Cardiac muscle cell (in vitro differentiated cells and primary cell): ENCODE measurements at regions not wholly inside any gene's neighbourhood (a gene's known extent, or its start where the extent isn't known, plus 50 kb on each side); places are given as distances from the start of the nearest gene placed in this dataset.

Source experiments
- DNase-seq, 2 donors: peaks; one replicate each; pipeline versions ENCODE4 v3.0.0 to v3.0.0-alpha.2; 2010 to 2017; ENCODE audit warnings: low read depth in 1 of 2, low spot score in 1 of 2
- H3K27ac ChIP-seq: fragments of 200-600 bp; sonication (generic); 2 replicates; pipeline ENCODE4 v1.5.1; 2016
- H3K27me3 ChIP-seq: fragments of 200-600 bp; sonication (generic); 2 replicates; pipeline ENCODE4 v1.6.0; 2016; ENCODE audit warnings: control low read depth
- H3K36me3 ChIP-seq: fragments of 200-600 bp; sonication (generic); 2 replicates; pipeline ENCODE4 v1.5.1; 2016; ENCODE audit warnings: control low read depth
- H3K4me1 ChIP-seq: fragments of 200-600 bp; sonication (generic); 2 replicates; pipeline ENCODE4 v1.8.1; 2017; ENCODE audit warnings: low read depth, mild to moderate bottlenecking, mixed run types
- H3K4me3 ChIP-seq: fragments of 200-600 bp; sonication (generic); 2 replicates; pipeline ENCODE4 v1.5.1; 2016; ENCODE audit warnings: mild to moderate bottlenecking
- H3K9me3 ChIP-seq: fragments of 200-600 bp; sonication (generic); 2 replicates; pipeline ENCODE4 v1.5.1; 2017; ENCODE audit warnings: low read depth, mild to moderate bottlenecking, control low read depth
- TF ChIP-seq, protein P1 (sequence below): IDR thresholded peaks from 2 replicates; pipeline ENCODE4 v1.5.1; 2012; ENCODE audit warnings: low read depth, mild to moderate bottlenecking, low read length

GRCh38 chr11:129596351-129596750 is 219.3 kb upstream of the TMEM45B start:
- Histone ChIP-seq H3K4me1 (peaks cover 33% of the 10 kb centered on the region), H3K4me3 (no peak overlapping the region), H3K27me3 (no peaks in the 10 kb centered on the region), H3K9me3 (no peaks in the 10 kb centered on the region), H3K36me3 (no peaks in the 10 kb centered on the region), H3K27ac (no peak overlapping the region)
- no peak for DNase-seq
- TF ChIP-seq, protein P1, sequence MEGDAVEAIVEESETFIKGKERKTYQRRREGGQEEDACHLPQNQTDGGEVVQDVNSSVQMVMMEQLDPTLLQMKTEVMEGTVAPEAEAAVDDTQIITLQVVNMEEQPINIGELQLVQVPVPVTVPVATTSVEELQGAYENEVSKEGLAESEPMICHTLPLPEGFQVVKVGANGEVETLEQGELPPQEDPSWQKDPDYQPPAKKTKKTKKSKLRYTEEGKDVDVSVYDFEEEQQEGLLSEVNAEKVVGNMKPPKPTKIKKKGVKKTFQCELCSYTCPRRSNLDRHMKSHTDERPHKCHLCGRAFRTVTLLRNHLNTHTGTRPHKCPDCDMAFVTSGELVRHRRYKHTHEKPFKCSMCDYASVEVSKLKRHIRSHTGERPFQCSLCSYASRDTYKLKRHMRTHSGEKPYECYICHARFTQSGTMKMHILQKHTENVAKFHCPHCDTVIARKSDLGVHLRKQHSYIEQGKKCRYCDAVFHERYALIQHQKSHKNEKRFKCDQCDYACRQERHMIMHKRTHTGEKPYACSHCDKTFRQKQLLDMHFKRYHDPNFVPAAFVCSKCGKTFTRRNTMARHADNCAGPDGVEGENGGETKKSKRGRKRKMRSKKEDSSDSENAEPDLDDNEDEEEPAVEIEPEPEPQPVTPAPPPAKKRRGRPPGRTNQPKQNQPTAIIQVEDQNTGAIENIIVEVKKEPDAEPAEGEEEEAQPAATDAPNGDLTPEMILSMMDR: no peak

GRCh38 chr11:129598378-129598777 is 217.3 kb upstream of the TMEM45B start:
- no peaks in the 10 kb centered on the region for H3K9me3 ChIP-seq
- peaks cover 33% of the 10 kb centered on the region for H3K4me1 ChIP-seq
- H3K27ac ChIP-seq: no peak overlapping the region
- no peak overlapping the region for H3K4me3 ChIP-seq
- no peaks in the 10 kb centered on the region for H3K27me3 ChIP-seq
- TF ChIP-seq, protein P1: no peak
- H3K36me3 ChIP-seq: no peaks in the 10 kb centered on the region
- no peak for DNase-seq

DNA sequence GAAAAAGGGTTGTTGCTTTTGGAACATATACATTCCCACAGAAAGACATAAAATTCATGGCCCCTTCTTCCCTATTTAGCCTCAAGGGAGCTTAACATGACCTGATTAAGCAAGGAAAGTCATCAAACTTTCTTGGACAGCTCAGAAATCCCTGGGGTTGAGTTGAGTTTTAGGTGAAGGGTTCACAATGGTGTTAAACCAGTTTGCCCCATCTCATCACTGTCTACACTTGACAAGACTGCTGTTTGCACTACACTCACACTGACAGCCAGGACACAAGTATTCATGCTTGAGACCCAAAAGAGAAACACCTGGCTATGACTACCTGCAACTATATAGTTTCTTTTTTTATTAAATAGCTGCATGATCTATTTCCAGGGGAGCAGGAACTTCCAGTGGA is 209.8 kb upstream of the TMEM45B start:
- DNase-seq: no peak
- no peak overlapping the region for H3K27ac ChIP-seq
- H3K27me3 ChIP-seq: no peaks in the 10 kb centered on the region
- H3K36me3 ChIP-seq: no peaks in the 10 kb centered on the region
- H3K9me3 ChIP-seq: no peaks in the 10 kb centered on the region
- TF ChIP-seq, protein P1: no peak
- H3K4me1 ChIP-seq: no peaks in the 10 kb centered on the region
- H3K4me3 ChIP-seq: no peak overlapping the region

GRCh38 chr11:129608711-129609110 is 206.9 kb upstream of the TMEM45B start:
- no peak overlapping the region for H3K27ac ChIP-seq

DNA sequence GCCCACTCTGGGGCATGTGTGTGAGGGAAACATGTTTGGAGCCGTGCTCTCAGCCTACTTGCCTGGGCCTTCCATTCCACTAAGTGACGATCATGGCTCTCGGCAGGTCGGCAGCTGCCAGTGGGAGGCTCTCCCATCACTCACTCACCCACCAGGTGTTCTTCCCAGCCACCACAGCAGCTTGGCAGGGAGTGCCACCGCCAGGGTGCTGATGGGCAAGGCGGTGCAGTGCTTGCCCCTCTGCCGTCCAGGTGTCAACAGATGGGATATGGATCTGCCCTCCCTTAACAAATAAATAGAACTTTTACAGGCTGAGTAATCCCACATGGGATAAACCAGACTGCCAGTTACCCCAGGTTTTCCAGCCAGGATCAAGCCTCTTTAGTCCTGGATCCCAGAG is 205.5 kb upstream of the TMEM45B start:
- H3K9me3 ChIP-seq: no peaks in the 10 kb centered on the region
- H3K4me1 ChIP-seq: peaks cover 19% of the 10 kb centered on the region
- no peaks in the 10 kb centered on the region for H3K27me3 ChIP-seq
- H3K27ac ChIP-seq: no peak overlapping the region
- TF ChIP-seq, protein P1: no peak
- no peak for DNase-seq
- H3K4me3 ChIP-seq: no peak overlapping the region
- H3K36me3 ChIP-seq: no peaks in the 10 kb centered on the region

More at GRCh38 chr11:129608711-129609110, 206.9 kb upstream of the TMEM45B start:
- DNase-seq: no peak
- Histone ChIP-seq H3K4me3 (no peak overlapping the region), H3K27me3 (no peaks in the 10 kb centered on the region), H3K36me3 (no peaks in the 10 kb centered on the region), H3K9me3 (no peaks in the 10 kb centered on the region), H3K4me1 (peaks cover 19% of the 10 kb centered on the region)
- TF ChIP-seq, protein P1: no peak

DNA sequence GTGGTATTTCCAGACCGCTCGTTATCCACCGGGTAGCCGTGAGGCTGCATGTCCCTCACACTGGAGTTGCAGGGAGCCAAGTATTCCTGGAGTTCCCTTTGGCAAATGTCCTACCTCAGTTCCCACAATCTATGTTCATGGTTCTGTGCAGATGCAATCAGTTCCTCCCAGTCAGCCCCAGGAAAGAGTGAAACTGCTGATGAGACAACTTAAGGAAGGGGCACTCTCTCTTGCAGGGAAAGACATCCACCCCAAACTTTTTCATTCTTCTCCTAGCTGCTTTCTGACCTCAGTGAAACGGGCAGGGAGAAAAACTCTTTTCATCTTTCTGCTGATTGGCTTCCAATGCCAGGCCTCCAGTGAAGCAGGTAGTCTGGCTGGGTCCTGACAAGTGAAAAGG is 205.1 kb upstream of the TMEM45B start:
- H3K4me1 ChIP-seq: peaks cover 19% of the 10 kb centered on the region
- DNase-seq: no peak
- TF ChIP-seq, protein P1: no peak
- H3K27ac ChIP-seq: no peak overlapping the region
- no peaks in the 10 kb centered on the region for H3K36me3 ChIP-seq
- no peaks in the 10 kb centered on the region for H3K27me3 ChIP-seq
- H3K4me3 ChIP-seq: no peak overlapping the region
- no peaks in the 10 kb centered on the region for H3K9me3 ChIP-seq
